ENCODE measurements at regions not wholly inside any gene's neighbourhood (a gene's known extent, or its start where the extent isn't known, plus 50 kb on each side); places are given as distances from the start of the nearest gene placed in this dataset.

DNA sequence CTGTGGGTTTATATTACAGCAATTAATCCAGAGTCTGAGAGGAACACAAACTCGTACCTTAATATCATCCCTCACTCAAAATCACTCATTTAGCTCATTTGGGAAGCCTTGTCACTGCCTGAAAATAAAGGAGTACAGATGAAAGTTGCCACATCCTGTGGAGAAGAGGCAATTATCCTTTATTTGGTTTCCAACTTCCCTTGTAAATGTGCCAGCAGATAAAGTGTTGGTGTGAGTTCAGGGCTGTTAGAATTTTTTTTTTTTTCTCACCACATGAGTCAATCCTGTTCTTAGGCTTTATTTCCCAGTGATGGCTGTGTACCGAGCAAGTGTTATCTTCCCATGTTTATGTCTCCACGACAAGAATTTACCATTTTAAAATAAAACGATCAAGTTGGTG lies 99.0 kb upstream of the SMIM30 start:
- TF ChIP-seq, protein P1, sequence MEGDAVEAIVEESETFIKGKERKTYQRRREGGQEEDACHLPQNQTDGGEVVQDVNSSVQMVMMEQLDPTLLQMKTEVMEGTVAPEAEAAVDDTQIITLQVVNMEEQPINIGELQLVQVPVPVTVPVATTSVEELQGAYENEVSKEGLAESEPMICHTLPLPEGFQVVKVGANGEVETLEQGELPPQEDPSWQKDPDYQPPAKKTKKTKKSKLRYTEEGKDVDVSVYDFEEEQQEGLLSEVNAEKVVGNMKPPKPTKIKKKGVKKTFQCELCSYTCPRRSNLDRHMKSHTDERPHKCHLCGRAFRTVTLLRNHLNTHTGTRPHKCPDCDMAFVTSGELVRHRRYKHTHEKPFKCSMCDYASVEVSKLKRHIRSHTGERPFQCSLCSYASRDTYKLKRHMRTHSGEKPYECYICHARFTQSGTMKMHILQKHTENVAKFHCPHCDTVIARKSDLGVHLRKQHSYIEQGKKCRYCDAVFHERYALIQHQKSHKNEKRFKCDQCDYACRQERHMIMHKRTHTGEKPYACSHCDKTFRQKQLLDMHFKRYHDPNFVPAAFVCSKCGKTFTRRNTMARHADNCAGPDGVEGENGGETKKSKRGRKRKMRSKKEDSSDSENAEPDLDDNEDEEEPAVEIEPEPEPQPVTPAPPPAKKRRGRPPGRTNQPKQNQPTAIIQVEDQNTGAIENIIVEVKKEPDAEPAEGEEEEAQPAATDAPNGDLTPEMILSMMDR (IDR thresholded peaks at IDR 0.05): no peak
- no peak for DNase-seq
- no peak overlapping the region for H3K4me3 ChIP-seq
- no peaks in the 10 kb centered on the region for H3K27me3 ChIP-seq
- no peaks in the 10 kb centered on the region for H3K9me3 ChIP-seq
- intact Hi-C loops (cut with DNase I): no loop called here
- H3K27ac ChIP-seq: no peak overlapping the region
- ATAC-seq: no peak
- H3K4me1 ChIP-seq: no peaks in the 10 kb centered on the region
- H3K36me3 ChIP-seq: no peaks in the 10 kb centered on the region

DNA sequence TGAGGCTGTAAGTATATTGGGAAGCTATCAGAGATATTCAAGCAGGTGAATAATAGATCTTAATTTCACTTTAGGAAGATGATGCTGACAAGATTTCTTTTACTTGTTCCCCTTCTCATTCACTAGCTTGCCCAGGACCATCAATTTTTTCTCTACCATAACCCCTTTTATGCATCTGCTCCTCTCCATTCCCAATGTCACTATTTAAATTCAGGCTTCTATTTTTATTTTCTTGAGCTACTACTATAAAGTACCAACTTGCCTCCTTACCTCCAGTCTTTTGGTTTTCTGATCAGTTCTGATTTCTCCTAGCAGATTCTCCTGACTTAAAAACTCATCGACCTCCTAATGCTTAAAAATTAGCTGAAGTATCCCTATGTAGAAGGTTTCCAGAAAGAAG lies 97.7 kb upstream of the SMIM30 start:
- intact Hi-C loops (cut with DNase I): no loop called here
- Histone ChIP-seq H3K9me3 (no peaks in the 10 kb centered on the region), H3K4me1 (no peaks in the 10 kb centered on the region), H3K27ac (no peak overlapping the region), H3K36me3 (no peaks in the 10 kb centered on the region), H3K4me3 (no peak overlapping the region), H3K27me3 (no peaks in the 10 kb centered on the region)
- ATAC-seq (no peak), DNase-seq (no peak)
- TF ChIP-seq, protein P1 (IDR thresholded peaks at IDR 0.05): no peak

DNA sequence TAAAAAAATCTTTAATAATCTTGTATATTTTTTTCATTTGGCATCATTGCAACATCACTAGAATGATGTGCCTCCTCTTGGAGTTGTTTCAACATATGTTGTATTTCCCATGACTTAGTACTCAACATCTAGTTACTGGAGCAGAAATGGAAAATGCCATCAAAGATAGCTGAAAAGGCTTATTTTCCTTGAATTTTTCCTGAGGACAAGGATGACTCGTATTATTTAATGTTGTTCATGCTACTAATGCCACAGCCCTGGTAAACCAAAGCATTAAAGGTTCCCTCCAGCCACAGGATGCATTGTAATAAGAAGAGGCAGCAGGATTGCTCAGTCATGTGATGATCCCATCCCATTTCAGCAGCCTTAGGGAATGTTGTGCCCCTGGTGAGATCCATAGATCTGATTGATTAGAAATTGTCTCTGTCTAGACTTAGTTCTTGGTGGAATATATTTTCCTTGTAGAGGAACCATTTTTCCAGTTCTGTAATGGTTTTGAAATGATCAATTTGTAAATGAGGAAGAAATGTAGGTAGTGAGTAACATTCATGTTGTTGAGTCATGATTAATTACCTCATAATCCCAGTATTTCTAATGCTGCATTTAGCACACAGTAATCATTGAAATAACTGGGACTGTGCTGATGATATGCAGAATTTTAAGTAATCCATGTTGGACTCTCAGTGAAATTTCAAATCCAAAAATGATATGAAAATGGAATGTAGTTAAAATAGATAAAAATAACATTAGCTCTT lies 91.3 kb upstream of the SMIM30 start:
- H3K27me3 ChIP-seq: no peaks in the 10 kb centered on the region
- H3K27ac ChIP-seq: no peak overlapping the region
- no peaks in the 10 kb centered on the region for H3K9me3 ChIP-seq
- H3K4me3 ChIP-seq: no peak overlapping the region
- no peaks in the 10 kb centered on the region for H3K36me3 ChIP-seq
- TF ChIP-seq, protein P1 (IDR thresholded peaks at IDR 0.05): no peak
- intact Hi-C loops (cut with DNase I): no loop called here
- H3K4me1 ChIP-seq: no peaks in the 10 kb centered on the region
- ATAC-seq: no peak
- no peak for DNase-seq

DNA sequence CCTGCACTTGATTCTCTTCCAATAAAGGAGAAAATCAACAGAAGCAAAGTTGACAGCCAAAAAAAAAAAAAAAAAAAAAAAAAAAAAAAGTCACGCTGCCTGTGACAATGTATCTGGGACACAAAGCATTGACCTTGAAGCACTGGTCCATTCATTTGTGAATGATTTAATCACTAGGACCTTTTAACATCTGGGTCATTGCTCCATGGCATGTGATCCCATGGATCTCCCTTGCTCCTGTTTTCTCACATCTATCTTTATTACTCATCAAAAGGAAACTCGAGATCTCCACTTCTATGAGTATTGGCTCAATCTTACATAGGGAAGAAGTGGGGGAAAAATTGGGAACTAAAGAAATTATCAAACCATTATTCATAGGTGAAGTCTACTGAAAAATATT lies 89.6 kb upstream of the SMIM30 start:
- no peak for ATAC-seq

DNA sequence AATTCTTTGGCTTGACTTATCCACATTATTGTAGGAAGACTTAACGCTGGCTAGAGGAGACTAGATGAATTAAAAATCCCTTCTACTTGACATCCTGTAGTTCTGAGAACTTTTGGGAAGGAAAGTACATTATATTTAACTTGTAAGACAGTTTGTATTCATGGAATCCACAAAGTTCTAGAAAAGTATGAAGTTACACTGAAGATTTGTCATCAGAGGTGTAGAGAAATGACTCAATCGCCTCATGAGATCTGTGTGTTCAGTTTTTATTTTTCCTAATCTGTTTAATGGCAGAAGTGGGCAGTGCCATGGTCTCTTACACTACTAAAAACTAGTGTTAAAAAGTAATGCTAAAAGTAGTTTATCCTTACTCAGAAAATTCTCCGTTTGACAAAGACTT lies 89.1 kb upstream of the SMIM30 start:
- H3K36me3 ChIP-seq: no peaks in the 10 kb centered on the region
- no peak overlapping the region for H3K4me3 ChIP-seq
- no peaks in the 10 kb centered on the region for H3K9me3 ChIP-seq
- H3K27me3 ChIP-seq: no peaks in the 10 kb centered on the region
- no peak for DNase-seq
- H3K27ac ChIP-seq: no peak overlapping the region
- no peak for ATAC-seq
- TF ChIP-seq, protein P1 (IDR thresholded peaks at IDR 0.05): no peak
- no peaks in the 10 kb centered on the region for H3K4me1 ChIP-seq
- intact Hi-C loops (cut with DNase I): no loop called here

More for the DNA sequence above, 89.6 kb upstream of the SMIM30 start:
- TF ChIP-seq, protein P1 (IDR thresholded peaks at IDR 0.05): no peak
- Histone ChIP-seq H3K4me3 (no peak overlapping the region), H3K27me3 (no peaks in the 10 kb centered on the region), H3K4me1 (no peaks in the 10 kb centered on the region), H3K9me3 (no peaks in the 10 kb centered on the region), H3K27ac (no peak overlapping the region), H3K36me3 (no peaks in the 10 kb centered on the region)
- no peak for DNase-seq
- intact Hi-C loops (cut with DNase I): no loop called here

DNA sequence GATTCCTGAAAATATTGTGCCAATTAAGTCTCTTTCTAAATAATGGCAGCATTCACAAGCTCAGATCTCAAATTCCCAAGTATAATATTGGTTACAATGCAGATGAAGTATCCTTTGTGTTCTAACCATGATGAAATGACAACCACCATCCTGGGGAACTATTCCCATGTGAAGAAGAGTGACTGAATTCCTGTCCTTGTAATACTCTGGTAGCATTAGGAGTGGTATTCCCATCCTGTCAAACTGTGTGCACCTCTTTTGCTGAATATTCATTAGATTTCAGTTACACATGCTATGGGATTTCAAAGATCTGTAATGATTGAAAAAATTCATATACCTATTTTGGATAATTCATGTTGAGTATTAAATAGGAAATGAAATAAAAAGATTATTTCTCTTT lies 86.1 kb upstream of the SMIM30 start:
- Histone ChIP-seq H3K36me3 (no peaks in the 10 kb centered on the region), H3K27me3 (no peaks in the 10 kb centered on the region), H3K4me1 (no peaks in the 10 kb centered on the region), H3K9me3 (no peaks in the 10 kb centered on the region), H3K27ac (no peak overlapping the region), H3K4me3 (no peak overlapping the region)
- intact Hi-C loops (cut with DNase I): no loop called here
- ATAC-seq (no peak), DNase-seq (no peak)
- TF ChIP-seq, protein P1 (IDR thresholded peaks at IDR 0.05): no peak

Measured in upper lobe of right lung (tissue), 1 donor.